HG03039 (cell line): ENCODE measurements at regions not wholly inside any gene's neighbourhood (a gene's known extent, or its start where the extent isn't known, plus 50 kb on each side); places are given as distances from the start of the nearest gene placed in this dataset.
"Not testable (repeated sequence)": the region's sequence is repeated elsewhere in the genome, so short reads cannot be mapped to it uniquely, and the experiment has no call there.

Experiments used
- ATAC-seq: cut with Tn5 transposase; IDR thresholded peaks from one replicate; pipeline ENCODE4 v1.9.1; 2021; ENCODE audit warnings: mild to moderate bottlenecking, moderate library complexity; ENCODE audit not compliant: unreplicated experiment

GRCh38 chrX:68953331-68953730 is 124.5 kb downstream of the EFNB1 start:
- ATAC-seq, result no peak

- not testable (repeated sequence) for ATAC-seq
Observed at GRCh38 chrX:68951942-68952619, 123.3 kb downstream of the EFNB1 start.

GRCh38 chrX:68950937-68951336 is 122.1 kb downstream of the EFNB1 start:
- no peak for ATAC-seq

- no peak for ATAC-seq
Observed at GRCh38 chrX:68947882-68948605, 119.2 kb downstream of the EFNB1 start.

- ATAC-seq, result no peak
Observed at GRCh38 chrX:68945603-68946228, 116.9 kb downstream of the EFNB1 start.

- ATAC-seq, result no peak
Observed at GRCh38 chrX:68945081-68945602, 116.3 kb downstream of the EFNB1 start.

- no peak for ATAC-seq
Observed at GRCh38 chrX:68944211-68944610, 115.4 kb downstream of the EFNB1 start.

- ATAC-seq, result no peak
Observed at GRCh38 chrX:68942840-68943239, 114.0 kb downstream of the EFNB1 start.

- ATAC-seq, result no peak
Observed at GRCh38 chrX:68942104-68942503, 113.3 kb downstream of the EFNB1 start.

- ATAC-seq, result no peak
Observed at GRCh38 chrX:68941385-68941952, 112.6 kb downstream of the EFNB1 start.

GRCh38 chrX:68940601-68941000 is 111.8 kb downstream of the EFNB1 start:
- no peak for ATAC-seq

- ATAC-seq, result no peak
Observed at GRCh38 chrX:68939868-68940267, 111.0 kb downstream of the EFNB1 start.

GRCh38 chrX:68938244-68939004 is 109.6 kb downstream of the EFNB1 start:
- ATAC-seq, result no peak

GRCh38 chrX:68937581-68937980 is 108.8 kb downstream of the EFNB1 start:
- no peak for ATAC-seq

GRCh38 chrX:68936608-68937007 is 107.8 kb downstream of the EFNB1 start:
- no peak for ATAC-seq

GRCh38 chrX:68936126-68936525 is 107.3 kb downstream of the EFNB1 start:
- no peak for ATAC-seq

- ATAC-seq, result no peak
Observed at GRCh38 chrX:68935362-68935761, 106.5 kb downstream of the EFNB1 start.

GRCh38 chrX:68934922-68935321 is 106.1 kb downstream of the EFNB1 start:
- ATAC-seq, result no peak

GRCh38 chrX:68934421-68934820 is 105.6 kb downstream of the EFNB1 start:
- ATAC-seq, result no peak

- ATAC-seq, result no peak
Observed at GRCh38 chrX:68932611-68933010, 103.8 kb downstream of the EFNB1 start.

- no peak for ATAC-seq
Observed at GRCh38 chrX:68931345-68931744, 102.5 kb downstream of the EFNB1 start.
